ENCODE measurements at regions not wholly inside any gene's neighbourhood (a gene's known extent, or its start where the extent isn't known, plus 50 kb on each side); places are given as distances from the start of the nearest gene placed in this dataset.
"Not testable (repeated sequence)": the region's sequence is repeated elsewhere in the genome, so short reads cannot be mapped to it uniquely, and the experiment has no call there.

DNA sequence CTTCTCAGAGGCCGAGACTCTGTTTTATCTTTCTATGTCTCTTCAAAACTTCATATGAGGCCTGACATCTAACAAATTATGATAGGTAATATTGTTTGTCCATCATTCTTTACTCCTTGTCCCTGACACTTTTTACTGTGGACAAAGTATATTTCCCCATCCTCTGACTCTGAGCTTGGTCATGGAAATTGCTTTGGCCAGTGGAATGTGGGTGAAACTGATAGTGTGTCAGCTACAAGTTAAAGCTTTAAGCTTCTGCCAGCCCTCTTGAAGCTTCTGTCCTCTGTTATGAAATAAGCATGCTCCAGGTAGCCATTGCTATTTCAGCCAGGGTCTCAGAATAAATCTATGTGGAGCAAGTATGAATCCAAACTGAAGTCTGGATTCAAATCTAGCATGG, 604.6 kb downstream of the BCOR start:
- TF ChIP-seq, protein P1, sequence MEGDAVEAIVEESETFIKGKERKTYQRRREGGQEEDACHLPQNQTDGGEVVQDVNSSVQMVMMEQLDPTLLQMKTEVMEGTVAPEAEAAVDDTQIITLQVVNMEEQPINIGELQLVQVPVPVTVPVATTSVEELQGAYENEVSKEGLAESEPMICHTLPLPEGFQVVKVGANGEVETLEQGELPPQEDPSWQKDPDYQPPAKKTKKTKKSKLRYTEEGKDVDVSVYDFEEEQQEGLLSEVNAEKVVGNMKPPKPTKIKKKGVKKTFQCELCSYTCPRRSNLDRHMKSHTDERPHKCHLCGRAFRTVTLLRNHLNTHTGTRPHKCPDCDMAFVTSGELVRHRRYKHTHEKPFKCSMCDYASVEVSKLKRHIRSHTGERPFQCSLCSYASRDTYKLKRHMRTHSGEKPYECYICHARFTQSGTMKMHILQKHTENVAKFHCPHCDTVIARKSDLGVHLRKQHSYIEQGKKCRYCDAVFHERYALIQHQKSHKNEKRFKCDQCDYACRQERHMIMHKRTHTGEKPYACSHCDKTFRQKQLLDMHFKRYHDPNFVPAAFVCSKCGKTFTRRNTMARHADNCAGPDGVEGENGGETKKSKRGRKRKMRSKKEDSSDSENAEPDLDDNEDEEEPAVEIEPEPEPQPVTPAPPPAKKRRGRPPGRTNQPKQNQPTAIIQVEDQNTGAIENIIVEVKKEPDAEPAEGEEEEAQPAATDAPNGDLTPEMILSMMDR (IDR thresholded peaks at IDR 0.05; ENCODE audit: insufficient read depth, low read length, poor library complexity, severe bottlenecking), result no peak
- H3K27me3 ChIP-seq (ENCODE audit: control insufficient read depth, insufficient read depth, low read length), result no peaks in the 10 kb centered on the region
- H3K36me3 ChIP-seq (ENCODE audit: control insufficient read depth, insufficient read depth, low read length), result no peaks in the 10 kb centered on the region
- H3K4me3 ChIP-seq (ENCODE audit: low read depth, low read length), result no peak overlapping the region
- DNase-seq (ENCODE audit: low read depth), result no peak

DNA sequence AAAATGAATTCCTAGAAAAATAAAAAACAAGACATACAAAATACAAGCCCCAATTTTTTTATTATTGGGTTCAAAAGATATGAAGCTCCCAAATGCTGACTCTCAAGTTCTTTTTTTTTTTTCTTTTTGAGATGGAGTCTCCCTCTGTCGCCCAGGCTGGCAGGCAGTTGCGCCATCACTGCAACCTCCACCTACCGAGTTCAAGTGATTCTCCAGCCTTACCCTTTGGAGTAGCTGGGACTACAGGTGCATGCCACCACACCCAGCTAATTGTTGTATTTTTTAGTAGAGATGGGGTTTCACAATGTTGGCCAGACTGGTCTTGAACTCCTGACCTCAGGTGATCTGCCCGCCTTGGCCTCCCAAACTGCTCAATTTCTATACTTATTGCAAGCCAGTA, 600.6 kb downstream of the BCOR start:
- not testable (repeated sequence) for H3K4me3 ChIP-seq (ENCODE audit: low read depth, low read length); H3K27me3 ChIP-seq (ENCODE audit: control insufficient read depth, insufficient read depth, low read length); H3K36me3 ChIP-seq (ENCODE audit: control insufficient read depth, insufficient read depth, low read length); DNase-seq (ENCODE audit: low read depth)

DNA sequence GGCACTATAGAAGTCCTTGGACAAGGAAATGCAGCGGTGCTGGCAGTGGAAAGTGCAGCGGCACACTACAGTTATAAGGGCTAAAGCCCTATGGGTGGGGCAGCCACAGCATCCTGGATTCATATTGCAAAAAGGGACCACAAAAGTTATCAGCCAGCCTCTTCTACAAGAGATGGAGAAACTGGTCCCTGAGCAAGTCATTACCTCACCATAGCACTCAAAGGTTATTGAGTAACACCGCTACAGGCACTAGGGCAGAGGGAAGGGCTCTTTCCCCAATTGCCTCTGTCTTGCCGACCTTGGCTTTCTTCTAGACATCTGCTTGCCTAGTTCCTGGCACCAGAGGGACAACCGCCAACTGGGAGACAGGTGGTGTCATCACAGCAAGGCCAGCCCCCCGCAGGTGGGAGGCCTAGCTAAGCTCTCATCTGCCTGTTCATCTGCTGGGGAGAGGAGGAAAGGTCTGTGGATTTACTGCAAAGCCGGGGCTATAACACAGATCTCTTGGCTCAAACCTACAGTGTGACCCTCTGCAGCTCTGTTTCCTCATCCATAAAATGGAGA, 600.0 kb downstream of the BCOR start:
- no peak for DNase-seq (ENCODE audit: low read depth)
- Histone ChIP-seq H3K36me3 (ENCODE audit: control insufficient read depth, insufficient read depth, low read length) (no peaks in the 10 kb centered on the region), H3K27me3 (ENCODE audit: control insufficient read depth, insufficient read depth, low read length) (no peaks in the 10 kb centered on the region), H3K4me3 (ENCODE audit: low read depth, low read length) (no peak overlapping the region)
- TF ChIP-seq, protein P1 (IDR thresholded peaks at IDR 0.05; ENCODE audit: insufficient read depth, low read length, poor library complexity, severe bottlenecking), result no peak

DNA sequence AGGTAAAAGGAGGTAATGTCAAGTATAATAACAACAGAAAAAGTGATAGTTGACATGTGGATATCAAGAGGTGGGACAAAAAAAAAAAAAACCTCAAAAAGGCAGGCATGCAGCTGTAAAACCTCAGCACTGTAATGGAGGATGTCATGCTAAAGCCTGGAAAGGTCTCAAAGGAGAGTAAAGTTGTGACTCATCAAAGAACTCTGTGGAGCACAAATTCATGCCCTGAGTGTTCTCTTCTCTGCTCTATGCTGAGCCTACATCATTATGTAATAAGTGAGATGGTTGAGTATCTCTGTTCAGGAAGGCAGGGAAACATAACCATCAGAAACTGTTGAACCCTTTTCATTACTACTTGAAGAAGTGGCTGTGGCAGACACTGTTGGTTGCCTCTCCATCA, 597.8 kb downstream of the BCOR start:
- no peak for DNase-seq (ENCODE audit: low read depth)
- TF ChIP-seq, protein P1 (IDR thresholded peaks at IDR 0.05; ENCODE audit: insufficient read depth, low read length, poor library complexity, severe bottlenecking), result no peak
- Histone ChIP-seq H3K4me3 (ENCODE audit: low read depth, low read length) (no peak overlapping the region), H3K27me3 (ENCODE audit: control insufficient read depth, insufficient read depth, low read length) (no peaks in the 10 kb centered on the region), H3K36me3 (ENCODE audit: control insufficient read depth, insufficient read depth, low read length) (no peaks in the 10 kb centered on the region)

DNA sequence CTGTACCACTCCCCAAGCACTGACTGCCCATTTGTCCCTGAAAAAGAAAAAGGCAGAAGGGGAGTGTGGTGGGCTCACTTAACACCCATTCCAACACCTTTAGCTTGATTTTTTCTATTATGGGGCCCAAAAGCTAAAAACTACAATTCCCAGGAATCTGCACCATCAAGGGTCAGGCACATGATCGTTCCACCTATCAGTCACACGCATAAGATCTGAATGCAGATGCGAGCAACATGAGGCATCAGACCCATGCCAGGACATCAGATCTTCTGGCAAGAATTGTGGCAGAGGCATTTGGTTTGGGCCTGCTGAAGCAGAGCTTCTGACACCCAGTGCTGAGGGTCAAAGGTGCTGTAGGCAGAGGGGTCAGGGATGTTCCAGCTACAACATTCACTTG, 595.9 kb downstream of the BCOR start:
- Histone ChIP-seq H3K36me3 (ENCODE audit: control insufficient read depth, insufficient read depth, low read length) (no peaks in the 10 kb centered on the region), H3K27me3 (ENCODE audit: control insufficient read depth, insufficient read depth, low read length) (no peaks in the 10 kb centered on the region), H3K4me3 (ENCODE audit: low read depth, low read length) (no peak overlapping the region)
- TF ChIP-seq, protein P1 (IDR thresholded peaks at IDR 0.05; ENCODE audit: insufficient read depth, low read length, poor library complexity, severe bottlenecking), result no peak
- DNase-seq (ENCODE audit: low read depth), result no peak

DNA sequence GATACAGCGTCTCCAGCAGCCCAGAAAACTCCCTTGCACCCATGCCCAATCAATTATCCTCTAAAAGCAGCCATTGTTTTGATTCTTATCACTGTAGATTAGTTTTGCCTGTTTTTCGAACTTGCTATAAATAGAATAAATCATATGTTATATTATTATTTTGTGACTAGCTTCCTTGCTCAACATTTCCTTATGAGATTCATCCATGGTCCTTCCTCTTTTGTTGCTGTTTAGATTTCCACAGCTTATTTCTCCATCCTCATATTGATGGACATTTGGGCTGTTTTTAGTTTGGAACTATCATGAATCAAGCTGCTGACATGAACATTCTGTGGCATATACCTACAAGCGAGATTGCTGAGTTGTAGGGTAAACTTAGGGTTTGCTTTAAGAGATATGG, 595.3 kb downstream of the BCOR start:
- TF ChIP-seq, protein P1 (IDR thresholded peaks at IDR 0.05; ENCODE audit: insufficient read depth, low read length, poor library complexity, severe bottlenecking), result no peak
- no peak for DNase-seq (ENCODE audit: low read depth)
- no peak overlapping the region for H3K4me3 ChIP-seq (ENCODE audit: low read depth, low read length)
- H3K27me3 ChIP-seq (ENCODE audit: control insufficient read depth, insufficient read depth, low read length), result no peaks in the 10 kb centered on the region
- no peaks in the 10 kb centered on the region for H3K36me3 ChIP-seq (ENCODE audit: control insufficient read depth, insufficient read depth, low read length)
